Dermis microvascular lymphatic vessel endothelial cell (primary cell): ENCODE measurements at regions not wholly inside any gene's neighbourhood (a gene's known extent, or its start where the extent isn't known, plus 50 kb on each side); places are given as distances from the start of the nearest gene placed in this dataset.
A peak's percentile ranks its signal among the peaks of the same experiment; 100 is the strongest.

Source experiments
- DNase-seq, 2 donors: peaks; one replicate each; pipeline versions ENCODE4 v3.0.0 to v3.0.0-alpha.2; 2010; ENCODE audit warnings: low read depth in 2 of 2

- no peak for DNase-seq
Measured at GRCh38 chr1:200253774-200254495, 155.9 kb downstream of the ZNF281 start.

- DNase-seq = no peak
Measured at GRCh38 chr1:200252531-200252930, 157.3 kb downstream of the ZNF281 start.

- no peak for DNase-seq
Measured at GRCh38 chr1:200250469-200250868, 159.4 kb downstream of the ZNF281 start.

- DNase-seq = no peak
Measured at GRCh38 chr1:200248541-200248940, 161.3 kb downstream of the ZNF281 start.

- no peak for DNase-seq
Measured at GRCh38 chr1:200247518-200247917, 162.3 kb downstream of the ZNF281 start.

- DNase-seq = peak in 1 of 2 donors; percentile 24
Measured at GRCh38 chr1:200245473-200245872, 164.4 kb downstream of the ZNF281 start.

GRCh38 chr1:200243042-200243437 is 166.8 kb downstream of the ZNF281 start:
- no peak for DNase-seq

- DNase-seq = peak; percentile 49 to 73
Measured at GRCh38 chr1:200242110-200243041, 167.5 kb downstream of the ZNF281 start.

- peak; percentile 37 to 76 for DNase-seq
Measured at GRCh38 chr1:200240656-200241055, 169.2 kb downstream of the ZNF281 start.

GRCh38 chr1:200238311-200238710 is 171.5 kb downstream of the ZNF281 start:
- DNase-seq = no peak

GRCh38 chr1:200237066-200237465 is 172.8 kb downstream of the ZNF281 start:
- DNase-seq = no peak

GRCh38 chr1:200234938-200235337 is 174.9 kb downstream of the ZNF281 start:
- DNase-seq = no peak

- DNase-seq = peak in 1 of 2 donors; percentile 55
Measured at GRCh38 chr1:200233393-200233792, 176.4 kb downstream of the ZNF281 start.

GRCh38 chr1:200231787-200232231 is 178.0 kb downstream of the ZNF281 start:
- peak; percentile 53 to 60 for DNase-seq

GRCh38 chr1:200230671-200231070 is 179.2 kb downstream of the ZNF281 start:
- no peak for DNase-seq

- DNase-seq = no peak
Measured at GRCh38 chr1:200228486-200228885, 181.3 kb downstream of the ZNF281 start.

- peak; percentile 64 to 76 for DNase-seq
Measured at GRCh38 chr1:200228081-200228480, 181.8 kb downstream of the ZNF281 start.
